ACC112 (cell line): ENCODE measurements at regions not wholly inside any gene's neighbourhood (a gene's known extent, or its start where the extent isn't known, plus 50 kb on each side); places are given as distances from the start of the nearest gene placed in this dataset.

Experiments used
- H2AFZ ChIP-seq: fragments of 200-600 bp; sonication (generic); one replicate; pipeline ENCODE4 v1.6.0; 2017; ENCODE audit warnings: antibody characterized with exemption, low read length; ENCODE audit not compliant: unreplicated experiment
- H3K27ac ChIP-seq: fragments of 200-600 bp; sonication (generic); 2 replicates; pipeline ENCODE4 v1.5.1; 2014; ENCODE audit warnings: low read depth, mild to moderate bottlenecking, antibody characterized with exemption, low read length, moderate library complexity
- H3K27me3 ChIP-seq: fragments of 200-600 bp; sonication (generic); 2 replicates; pipeline ENCODE4 v1.6.1; 2014; ENCODE audit warnings: mild to moderate bottlenecking, antibody characterized with exemption, low read length, moderate library complexity, mixed read lengths; ENCODE audit not compliant: insufficient read depth
- H3K36me3 ChIP-seq: fragments of 200-600 bp; sonication (generic); 2 replicates; pipeline ENCODE4 v1.6.1; 2016; ENCODE audit warnings: mild to moderate bottlenecking, antibody characterized with exemption, low read length, moderate library complexity, mixed read lengths; ENCODE audit not compliant: insufficient read depth
- H3K4me1 ChIP-seq: fragments of 200-600 bp; sonication (generic); one replicate; pipeline ENCODE4 v1.6.1; 2016; ENCODE audit warnings: low read length, mixed read lengths; ENCODE audit not compliant: insufficient read depth, unreplicated experiment, control insufficient read depth
- H3K4me3 ChIP-seq: fragments of 200-600 bp; sonication (generic); 2 replicates; pipeline ENCODE4 v1.5.1; 2014; ENCODE audit warnings: mild to moderate bottlenecking, low read depth, low read length
- H3K79me2 ChIP-seq: fragments of 200-600 bp; sonication (generic); one replicate; pipeline ENCODE4 v1.6.0; 2016; ENCODE audit warnings: low read length; ENCODE audit not compliant: control insufficient read depth, unreplicated experiment, insufficient read depth

- Histone ChIP-seq H3K4me3 (no peak overlapping the region), H2AFZ (no peak overlapping the region), H3K79me2 (no peaks in the 10 kb centered on the region), H3K4me1 (peaks cover 3% of the 10 kb centered on the region), H3K36me3 (no peaks in the 10 kb centered on the region), H3K27me3 (no peaks in the 10 kb centered on the region), H3K27ac (no peak overlapping the region)
These were observed 451.3 kb downstream of the NTRK3 start for GRCh38 chr15:87805117-87805820.

- Histone ChIP-seq H3K27ac (no peak overlapping the region), H3K4me3 (no peak overlapping the region)
These were observed 452.1 kb downstream of the NTRK3 start for GRCh38 chr15:87804451-87804850.

DNA sequence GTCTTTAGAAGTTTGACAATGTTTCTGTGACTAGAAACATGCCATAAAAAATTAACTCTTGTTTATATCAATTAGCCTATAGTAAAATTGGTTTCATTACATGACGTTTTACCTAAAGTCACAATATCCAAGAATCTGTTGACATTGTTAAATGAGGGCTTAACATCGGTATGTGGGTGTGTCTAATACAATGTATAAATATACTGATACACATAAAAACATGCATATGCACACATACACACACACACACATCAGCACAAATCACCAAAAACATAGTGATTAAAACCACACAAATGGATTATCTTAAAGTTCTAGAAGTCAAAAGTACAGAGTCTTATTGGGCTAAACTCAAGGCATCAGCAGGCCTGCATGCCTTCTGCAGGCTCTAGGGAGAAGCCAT, 456.7 kb downstream of the NTRK3 start:
- H3K27me3 ChIP-seq: no peaks in the 10 kb centered on the region
- H3K36me3 ChIP-seq: no peaks in the 10 kb centered on the region
- no peaks in the 10 kb centered on the region for H3K79me2 ChIP-seq
- no peak overlapping the region for H3K27ac ChIP-seq
- no peak overlapping the region for H3K4me3 ChIP-seq
- H2AFZ ChIP-seq: no peak overlapping the region
- H3K4me1 ChIP-seq: peaks cover 3% of the 10 kb centered on the region

More at GRCh38 chr15:87804451-87804850, 452.1 kb downstream of the NTRK3 start:
- H3K36me3 ChIP-seq: no peaks in the 10 kb centered on the region
- H2AFZ ChIP-seq: no peak overlapping the region
- H3K4me1 ChIP-seq: peaks cover 3% of the 10 kb centered on the region
- no peaks in the 10 kb centered on the region for H3K27me3 ChIP-seq
- no peaks in the 10 kb centered on the region for H3K79me2 ChIP-seq

DNA sequence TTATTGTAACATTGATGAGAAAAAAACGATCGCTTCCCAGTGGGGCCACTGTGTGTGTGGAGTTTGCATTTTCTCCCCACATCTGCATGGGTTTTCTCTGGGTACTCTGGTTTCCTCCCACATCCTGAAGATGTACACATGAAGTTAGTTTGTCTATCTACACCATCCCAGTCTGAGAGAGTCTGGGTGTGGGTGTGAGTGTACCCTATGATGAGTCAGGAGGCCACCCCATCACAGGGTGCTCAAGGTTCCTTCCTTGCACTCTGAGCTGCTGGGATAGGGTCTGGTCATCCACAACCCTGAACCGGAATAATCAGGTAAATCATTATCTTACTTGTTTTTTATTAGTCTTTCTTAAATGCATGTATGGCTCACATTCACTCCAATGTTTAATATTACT, 457.1 kb downstream of the NTRK3 start:
- H3K27me3 ChIP-seq: no peaks in the 10 kb centered on the region
- H2AFZ ChIP-seq: no peak overlapping the region
- no peaks in the 10 kb centered on the region for H3K79me2 ChIP-seq
- H3K36me3 ChIP-seq: no peaks in the 10 kb centered on the region
- H3K27ac ChIP-seq: no peak overlapping the region
- H3K4me1 ChIP-seq: peaks cover 3% of the 10 kb centered on the region
- H3K4me3 ChIP-seq: no peak overlapping the region

- Histone ChIP-seq H3K4me3 (no peak overlapping the region), H2AFZ (no peak overlapping the region), H3K79me2 (no peaks in the 10 kb centered on the region), H3K27me3 (no peaks in the 10 kb centered on the region), H3K36me3 (no peaks in the 10 kb centered on the region), H3K4me1 (no peaks in the 10 kb centered on the region), H3K27ac (no peak overlapping the region)
These were observed 462.8 kb downstream of the NTRK3 start for GRCh38 chr15:87793725-87794124.

DNA sequence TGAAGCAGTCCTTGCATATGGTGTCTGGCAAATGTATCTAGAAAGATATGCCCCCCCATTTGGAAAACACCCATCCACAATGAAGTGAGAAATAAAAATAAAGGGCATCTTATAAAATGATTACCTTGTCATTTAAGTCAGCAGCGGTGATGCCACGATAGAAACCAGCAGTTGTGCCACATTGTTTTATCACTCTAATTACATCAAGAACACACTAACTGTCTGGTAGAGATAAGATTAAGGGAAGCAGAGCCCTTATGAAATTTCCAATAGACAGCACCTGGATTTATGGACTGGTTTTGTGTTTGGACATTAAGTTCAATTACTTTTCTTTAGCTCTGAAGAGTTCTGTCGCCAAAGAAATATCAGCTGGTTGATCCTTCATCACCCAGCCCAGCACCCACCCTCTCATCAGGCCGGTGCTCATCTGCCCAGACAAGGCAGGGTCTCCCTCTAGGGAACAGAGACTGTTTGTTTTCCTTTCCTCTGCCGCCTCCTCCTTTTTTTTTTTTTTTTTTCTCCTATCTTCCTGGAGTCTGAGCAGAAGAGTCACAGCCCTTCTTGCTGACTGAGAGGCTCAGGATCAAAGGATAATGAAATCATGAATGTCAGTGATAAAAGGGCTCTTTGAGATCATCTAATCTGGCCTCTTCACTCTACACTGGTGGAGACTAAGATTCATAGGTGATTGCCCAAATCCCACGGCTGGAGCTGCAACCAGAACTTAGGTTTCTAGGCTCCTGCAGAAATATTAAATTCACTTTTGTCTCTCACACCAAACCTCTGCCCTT, 464.1 kb downstream of the NTRK3 start:
- Histone ChIP-seq H3K4me3 (no peak overlapping the region), H3K79me2 (no peaks in the 10 kb centered on the region), H3K27me3 (no peaks in the 10 kb centered on the region), H3K4me1 (no peaks in the 10 kb centered on the region), H2AFZ (no peak overlapping the region), H3K36me3 (no peaks in the 10 kb centered on the region), H3K27ac (no peak overlapping the region)

DNA sequence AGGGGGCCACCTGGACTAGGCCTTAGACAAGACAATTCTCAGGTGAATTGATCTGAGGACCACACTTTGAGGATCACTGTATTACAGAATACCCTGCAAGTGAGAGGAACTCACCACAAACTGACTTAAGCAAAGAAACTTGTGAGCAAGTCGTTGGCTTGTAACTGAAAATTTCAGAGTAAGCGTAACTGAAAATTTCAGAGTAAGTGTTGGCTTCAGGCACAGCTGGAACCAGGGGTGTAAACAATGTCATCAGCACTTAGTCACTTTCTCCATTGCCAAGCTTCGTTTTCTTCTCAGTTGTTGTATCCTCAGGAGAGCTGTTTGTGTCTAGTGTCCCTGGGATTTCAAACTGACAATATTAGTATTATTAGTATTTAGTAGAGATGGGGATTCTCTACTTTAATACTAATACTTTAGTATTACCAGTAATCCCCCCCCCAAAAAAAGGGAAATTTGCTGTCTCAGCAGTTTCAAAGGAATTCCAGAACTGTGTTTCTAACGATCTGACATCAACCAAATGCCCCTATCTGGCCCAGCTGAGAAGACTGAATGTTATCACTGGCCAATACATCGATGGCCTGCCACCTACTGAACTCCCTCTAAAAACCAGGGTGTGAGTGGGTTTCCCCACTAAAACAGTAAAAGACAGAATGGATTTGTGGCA, 474.4 kb downstream of the NTRK3 start:
- Histone ChIP-seq H3K79me2 (no peaks in the 10 kb centered on the region), H3K4me1 (peaks cover 4% of the 10 kb centered on the region), H2AFZ (no peak overlapping the region), H3K27ac (no peak overlapping the region), H3K36me3 (no peaks in the 10 kb centered on the region), H3K4me3 (no peak overlapping the region), H3K27me3 (no peaks in the 10 kb centered on the region)

GRCh38 chr15:87779746-87780145, 476.8 kb downstream of the NTRK3 start:
- Histone ChIP-seq H3K36me3 (no peaks in the 10 kb centered on the region), H3K4me1 (peaks cover 14% of the 10 kb centered on the region), H3K27me3 (no peaks in the 10 kb centered on the region), H2AFZ (no peak overlapping the region), H3K27ac (no peak overlapping the region), H3K4me3 (no peak overlapping the region), H3K79me2 (no peaks in the 10 kb centered on the region)

DNA sequence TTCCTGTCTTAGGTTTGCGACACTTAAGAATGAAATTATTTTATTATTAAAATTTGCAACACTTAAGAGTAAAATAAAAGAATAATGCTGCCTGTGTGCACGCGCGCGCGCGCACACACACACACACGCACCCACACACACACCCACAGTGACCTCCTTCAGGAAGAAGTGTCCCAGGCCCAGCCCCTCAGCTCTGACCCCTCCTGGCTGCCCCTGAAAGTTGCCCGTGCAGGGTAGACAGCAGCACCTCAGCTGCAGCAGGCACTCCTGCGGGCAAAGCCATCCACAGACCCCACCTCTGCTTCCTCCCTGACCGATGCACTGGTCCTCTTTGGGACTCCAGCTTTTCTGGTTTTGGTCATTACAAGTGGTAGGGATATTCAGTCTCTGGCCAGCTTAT, 478.2 kb downstream of the NTRK3 start:
- H3K27ac ChIP-seq: no peak overlapping the region
- H2AFZ ChIP-seq: no peak overlapping the region
- no peaks in the 10 kb centered on the region for H3K27me3 ChIP-seq
- H3K36me3 ChIP-seq: no peaks in the 10 kb centered on the region
- H3K4me3 ChIP-seq: no peak overlapping the region
- H3K4me1 ChIP-seq: peaks cover 14% of the 10 kb centered on the region
- H3K79me2 ChIP-seq: no peaks in the 10 kb centered on the region

DNA sequence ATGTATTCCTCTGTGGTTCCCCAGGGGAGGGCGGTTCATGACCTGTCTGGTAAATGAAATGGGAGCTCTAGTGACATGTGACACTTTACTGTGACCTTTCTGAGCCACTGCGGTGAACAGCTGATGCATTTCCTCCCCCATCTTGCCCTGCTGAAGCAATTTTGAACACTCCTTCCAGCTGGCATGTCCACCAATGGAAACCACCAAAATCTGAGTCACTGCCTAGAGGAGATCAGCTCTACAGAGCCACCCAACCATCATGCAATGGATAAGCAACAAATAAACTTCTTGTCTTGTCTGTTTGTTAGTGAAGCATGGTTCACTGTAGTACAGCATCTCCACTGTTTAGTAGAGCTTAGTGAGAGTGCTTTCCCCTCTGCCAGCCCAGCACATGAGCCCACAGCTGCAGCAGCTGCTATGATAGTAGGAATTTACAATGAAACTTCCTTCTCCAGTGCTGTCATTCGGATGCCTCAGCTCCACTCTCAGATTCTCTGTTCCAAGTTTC, 479.4 kb downstream of the NTRK3 start:
- no peaks in the 10 kb centered on the region for H3K27me3 ChIP-seq

More for the DNA sequence above, 479.4 kb downstream of the NTRK3 start:
- Histone ChIP-seq H3K36me3 (no peaks in the 10 kb centered on the region), H2AFZ (no peak overlapping the region), H3K27ac (no peak overlapping the region), H3K4me1 (peaks cover 14% of the 10 kb centered on the region), H3K79me2 (no peaks in the 10 kb centered on the region), H3K4me3 (no peak overlapping the region)
